A673 (cell line): ENCODE measurements at regions not wholly inside any gene's neighbourhood (a gene's known extent, or its start where the extent isn't known, plus 50 kb on each side); places are given as distances from the start of the nearest gene placed in this dataset.

Source experiments
- EZH2 ChIP-seq: fragments of 200-600 bp; sonication (generic); IDR thresholded peaks from 2 replicates; pipeline ENCODE4 v1.6.1; 2017; ENCODE audit warnings: borderline replicate concordance, low read depth, mild to moderate bottlenecking, mixed read lengths, antibody characterized with exemption, low read length; ENCODE audit not compliant: poor library complexity, severe bottlenecking
- TF ChIP-seq, protein P1 (sequence below): fragments of 300-800, 200-600 bp; sonication (generic); conservative IDR thresholded peaks from 2 replicates; pipeline ENCODE4 v1.5.1; 2017; ENCODE audit warnings: low read depth, mild to moderate bottlenecking, antibody characterized with exemption, low read length, moderate library complexity, mixed read lengths

DNA sequence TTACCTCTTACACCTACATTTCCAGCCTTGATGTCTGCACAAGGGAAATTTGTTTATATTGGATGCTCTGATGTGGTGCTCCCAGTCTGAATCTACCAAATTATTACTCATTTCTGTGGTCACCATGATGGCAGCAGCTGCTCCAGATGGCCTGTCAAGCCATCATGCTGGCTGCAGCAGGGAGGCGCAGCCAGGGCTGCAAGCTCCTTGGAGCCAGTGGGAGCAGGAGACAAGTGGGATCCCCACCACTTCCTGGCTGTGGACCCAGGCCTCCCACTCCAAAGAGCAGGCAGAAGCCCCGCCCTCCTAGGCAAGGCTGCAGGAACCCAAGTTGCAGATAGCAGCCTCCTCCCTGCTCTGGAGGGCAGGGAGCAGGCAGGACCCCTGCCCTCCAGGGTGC, 241.1 kb upstream of the ATP10B start:
- TF ChIP-seq, protein P1, sequence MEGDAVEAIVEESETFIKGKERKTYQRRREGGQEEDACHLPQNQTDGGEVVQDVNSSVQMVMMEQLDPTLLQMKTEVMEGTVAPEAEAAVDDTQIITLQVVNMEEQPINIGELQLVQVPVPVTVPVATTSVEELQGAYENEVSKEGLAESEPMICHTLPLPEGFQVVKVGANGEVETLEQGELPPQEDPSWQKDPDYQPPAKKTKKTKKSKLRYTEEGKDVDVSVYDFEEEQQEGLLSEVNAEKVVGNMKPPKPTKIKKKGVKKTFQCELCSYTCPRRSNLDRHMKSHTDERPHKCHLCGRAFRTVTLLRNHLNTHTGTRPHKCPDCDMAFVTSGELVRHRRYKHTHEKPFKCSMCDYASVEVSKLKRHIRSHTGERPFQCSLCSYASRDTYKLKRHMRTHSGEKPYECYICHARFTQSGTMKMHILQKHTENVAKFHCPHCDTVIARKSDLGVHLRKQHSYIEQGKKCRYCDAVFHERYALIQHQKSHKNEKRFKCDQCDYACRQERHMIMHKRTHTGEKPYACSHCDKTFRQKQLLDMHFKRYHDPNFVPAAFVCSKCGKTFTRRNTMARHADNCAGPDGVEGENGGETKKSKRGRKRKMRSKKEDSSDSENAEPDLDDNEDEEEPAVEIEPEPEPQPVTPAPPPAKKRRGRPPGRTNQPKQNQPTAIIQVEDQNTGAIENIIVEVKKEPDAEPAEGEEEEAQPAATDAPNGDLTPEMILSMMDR, result no peak
- TF ChIP-seq EZH2, result no peak
